ENCODE measurements at regions not wholly inside any gene's neighbourhood (a gene's known extent, or its start where the extent isn't known, plus 50 kb on each side); places are given as distances from the start of the nearest gene placed in this dataset.

GRCh38 chr7:63073286-63073685 lies 925.4 kb upstream of the ZNF722 start:
- BruUV-seq (replicated peaks): no TSS peak
- Histone ChIP-seq H3K27me3 (ENCODE audit: insufficient read depth, low read depth) (no peaks in the 10 kb centered on the region), H3K36me3 (ENCODE audit: low read depth) (no peaks in the 10 kb centered on the region), H3K9me3 (ENCODE audit: insufficient read depth, low read depth) (no peaks in the 10 kb centered on the region; the same call in 1 of the 2 replicates), H3K27ac (no peak overlapping the region), H3K4me2 (no peak overlapping the region), H3K79me2 (ENCODE audit: low read depth) (no peaks in the 10 kb centered on the region), H3K9me2 (ENCODE audit: insufficient read depth) (no peaks in the 10 kb centered on the region), H3K4me3 (no peak overlapping the region), H4K20me1 (ENCODE audit: insufficient read depth) (no peaks in the 10 kb centered on the region), H3F3A (ENCODE audit: insufficient read depth, low read depth) (no peaks in the 10 kb centered on the region), H3K4me1 (replicated peaks; ENCODE audit: insufficient read depth) (no peaks in the 10 kb centered on the region), H2AFZ (no peak overlapping the region)
- POLR2A ChIA-PET (ENCODE audit: unreplicated experiment): no interaction called here
- no peak for DNase-seq
- CTCF ChIA-PET: no interaction called here
- TF ChIP-seq CTCF (conservative IDR thresholded peaks at IDR 0.05) (no peak), EZH2 (IDR thresholded peaks at IDR 0.05; ENCODE audit: low read depth) (no peak)
- intact Hi-C loops (cut with micrococcal nuclease; ENCODE audit: unreplicated experiment): no loop called here

GRCh38 chr7:63073736-63074135 lies 924.9 kb upstream of the ZNF722 start:
- no peaks in the 10 kb centered on the region for H3K9me2 ChIP-seq (ENCODE audit: insufficient read depth)
- no peak overlapping the region for H2AFZ ChIP-seq
- TF ChIP-seq CTCF (conservative IDR thresholded peaks at IDR 0.05): no peak
- no peak for TF ChIP-seq EZH2 (IDR thresholded peaks at IDR 0.05; ENCODE audit: low read depth)
- no peak overlapping the region for H3K27ac ChIP-seq
- H3K9me3 ChIP-seq (ENCODE audit: insufficient read depth, low read depth): no peaks in the 10 kb centered on the region; the same call in 1 of the 2 replicates
- H4K20me1 ChIP-seq (ENCODE audit: insufficient read depth): no peaks in the 10 kb centered on the region
- no peaks in the 10 kb centered on the region for H3K79me2 ChIP-seq (ENCODE audit: low read depth)
- H3K4me1 ChIP-seq (replicated peaks; ENCODE audit: insufficient read depth): no peaks in the 10 kb centered on the region
- intact Hi-C loops (cut with micrococcal nuclease; ENCODE audit: unreplicated experiment): no loop called here
- H3K4me2 ChIP-seq: no peak overlapping the region
- no peaks in the 10 kb centered on the region for H3K36me3 ChIP-seq (ENCODE audit: low read depth)
- H3F3A ChIP-seq (ENCODE audit: insufficient read depth, low read depth): no peaks in the 10 kb centered on the region
- ChIA-PET POLR2A (ENCODE audit: unreplicated experiment) (no interaction called here), CTCF (no interaction called here)
- H3K4me3 ChIP-seq: no peak overlapping the region
- no peak for DNase-seq
- no peaks in the 10 kb centered on the region for H3K27me3 ChIP-seq (ENCODE audit: insufficient read depth, low read depth)
- no TSS peak for BruUV-seq (replicated peaks)

GRCh38 chr7:63077841-63078240 lies 920.8 kb upstream of the ZNF722 start:
- no peak overlapping the region for H3K4me2 ChIP-seq
- no peaks in the 10 kb centered on the region for H3K36me3 ChIP-seq (ENCODE audit: low read depth)
- TF ChIP-seq CTCF (conservative IDR thresholded peaks at IDR 0.05) (no peak), EZH2 (IDR thresholded peaks at IDR 0.05; ENCODE audit: low read depth) (no peak)
- H3K27me3 ChIP-seq (ENCODE audit: insufficient read depth, low read depth): no peaks in the 10 kb centered on the region
- H3K4me1 ChIP-seq (replicated peaks; ENCODE audit: insufficient read depth): no peaks in the 10 kb centered on the region
- intact Hi-C loops (cut with micrococcal nuclease; ENCODE audit: unreplicated experiment): no loop called here
- H3K79me2 ChIP-seq (ENCODE audit: low read depth): no peaks in the 10 kb centered on the region
- H3K9me2 ChIP-seq (ENCODE audit: insufficient read depth): no peaks in the 10 kb centered on the region
- no peaks in the 10 kb centered on the region for H3F3A ChIP-seq (ENCODE audit: insufficient read depth, low read depth)
- no peak overlapping the region for H3K4me3 ChIP-seq
- no peaks in the 10 kb centered on the region for H4K20me1 ChIP-seq (ENCODE audit: insufficient read depth)
- H3K27ac ChIP-seq: no peak overlapping the region
- H2AFZ ChIP-seq: no peak overlapping the region
- no TSS peak for BruUV-seq (replicated peaks)
- no peak for DNase-seq
- ChIA-PET POLR2A (ENCODE audit: unreplicated experiment) (no interaction called here), CTCF (no interaction called here)
- no peaks in the 10 kb centered on the region; the same call in 1 of the 2 replicates for H3K9me3 ChIP-seq (ENCODE audit: insufficient read depth, low read depth)
